ENCODE measurements at regions not wholly inside any gene's neighbourhood (a gene's known extent, or its start where the extent isn't known, plus 50 kb on each side); places are given as distances from the start of the nearest gene placed in this dataset.

- FAIRE-seq (no peak), DNase-seq (ENCODE audit: low spot score in 2 of 2) (no peak)
These were observed 378.6 kb upstream of the DDHD1 start for GRCh38 chr14:53531730-53532129.

GRCh38 chr14:53531156-53531555 is 378.0 kb upstream of the DDHD1 start:
- FAIRE-seq: no peak

GRCh38 chr14:53529519-53529918 is 376.4 kb upstream of the DDHD1 start:
- DNase-seq (ENCODE audit: low spot score in 2 of 2) (no peak), FAIRE-seq (no peak)

More at GRCh38 chr14:53531156-53531555, 378.0 kb upstream of the DDHD1 start:
- DNase-seq (ENCODE audit: low spot score in 2 of 2): no peak

- DNase-seq (ENCODE audit: low spot score in 2 of 2): no peak
- FAIRE-seq: no peak
These were observed 375.1 kb upstream of the DDHD1 start for GRCh38 chr14:53528185-53528671.

GRCh38 chr14:53526200-53526599 is 373.1 kb upstream of the DDHD1 start:
- FAIRE-seq (no peak), DNase-seq (ENCODE audit: low spot score in 2 of 2) (no peak)

GRCh38 chr14:53525608-53526007 is 372.5 kb upstream of the DDHD1 start:
- FAIRE-seq (no peak), DNase-seq (ENCODE audit: low spot score in 2 of 2) (no peak)

GRCh38 chr14:53524391-53524790 is 371.3 kb upstream of the DDHD1 start:
- DNase-seq (ENCODE audit: low spot score in 2 of 2) (no peak), FAIRE-seq (no peak)

GRCh38 chr14:53523226-53523625 is 370.1 kb upstream of the DDHD1 start:
- DNase-seq (ENCODE audit: low spot score in 2 of 2) (no peak), FAIRE-seq (no peak)

- no peak for FAIRE-seq
- no peak for DNase-seq (ENCODE audit: low spot score in 2 of 2)
These were observed 367.2 kb upstream of the DDHD1 start for GRCh38 chr14:53520078-53520928.

- FAIRE-seq: no peak
- no peak for DNase-seq (ENCODE audit: low spot score in 2 of 2)
These were observed 366.0 kb upstream of the DDHD1 start for GRCh38 chr14:53519137-53519536.

- FAIRE-seq: no peak
- DNase-seq (ENCODE audit: low spot score in 2 of 2): no peak
These were observed 364.3 kb upstream of the DDHD1 start for GRCh38 chr14:53517270-53517960.

GRCh38 chr14:53516261-53516774 is 363.2 kb upstream of the DDHD1 start:
- DNase-seq (ENCODE audit: low spot score in 2 of 2) (no peak), FAIRE-seq (no peak)

GRCh38 chr14:53515276-53515675 is 362.2 kb upstream of the DDHD1 start:
- no peak for DNase-seq (ENCODE audit: low spot score in 2 of 2)
- no peak for FAIRE-seq

- FAIRE-seq (no peak), DNase-seq (ENCODE audit: low spot score in 2 of 2) (no peak)
These were observed 361.1 kb upstream of the DDHD1 start for GRCh38 chr14:53514197-53514596.

GRCh38 chr14:53510281-53510912 is 357.3 kb upstream of the DDHD1 start:
- peak; percentile 89 for FAIRE-seq

GRCh38 chr14:53509276-53510244 is 356.4 kb upstream of the DDHD1 start:
- DNase-seq (ENCODE audit: low spot score in 2 of 2): no peak
- FAIRE-seq: no peak

More at GRCh38 chr14:53510281-53510912, 357.3 kb upstream of the DDHD1 start:
- no peak for DNase-seq (ENCODE audit: low spot score in 2 of 2)

GRCh38 chr14:53501361-53502211 is 348.5 kb upstream of the DDHD1 start:
- FAIRE-seq (no peak), DNase-seq (ENCODE audit: low spot score in 2 of 2) (no peak)

GRCh38 chr14:53500191-53500590 is 347.1 kb upstream of the DDHD1 start:
- FAIRE-seq: no peak
- DNase-seq (ENCODE audit: low spot score in 2 of 2): no peak

GRCh38 chr14:53496668-53497067 is 343.5 kb upstream of the DDHD1 start:
- no peak for DNase-seq (ENCODE audit: low spot score in 2 of 2)
- no peak for FAIRE-seq

All from frontal cortex (tissue), 3 donors.